IMR-90 (cell line): ENCODE measurements at regions not wholly inside any gene's neighbourhood (a gene's known extent, or its start where the extent isn't known, plus 50 kb on each side); places are given as distances from the start of the nearest gene placed in this dataset.
"Not testable (repeated sequence)": the region's sequence is repeated elsewhere in the genome, so short reads cannot be mapped to it uniquely, and the experiment has no call there.

ENCODE experiments used
- ATAC-seq: fragments of 200-7000 bp; cut with Tn5 transposase; 2 replicates; pipeline ENCODE4 v1.9.1; 2020; ENCODE audit warnings: low read depth, mild to moderate bottlenecking, moderate library complexity
- BruUV-seq: library from RNA; stranded (reverse); fragments of 400-500 nt; replicated peaks from 2 replicates; lab custom pipeline; 2021; lab: Mats Ljungman, UMichigan
- CTCF ChIA-PET: fragments of 300-600 bp; formaldehyde crosslinking; extraction: SDS; loops from one replicate; lab custom pipeline; 2021; ENCODE audit warnings: antibody characterized with exemption; lab: Yijun Ruan, JAX
- POLR2A ChIA-PET: fragments of 300-600 bp; sonication (Branson Sonifier 250); formaldehyde crosslinking; loops from one replicate; lab custom pipeline; 2022; ENCODE audit warnings: antibody characterized with exemption; ENCODE audit not compliant: unreplicated experiment; lab: Charles Lee
- DNase-seq: peaks from one replicate; pipeline ENCODE4 v3.0.0; 2013
- H2AFZ ChIP-seq: replicated peaks from 2 replicates; pipeline ENCODE3; 2013; ENCODE audit warnings: low read length, mild to moderate bottlenecking; ENCODE audit not compliant: poor library complexity
- H2AK5ac ChIP-seq: 2 replicates; pipeline ENCODE4 v1.6.1; 2013; ENCODE audit warnings: low read depth, low read length, inconsistent platforms
- H2AK9ac ChIP-seq: replicated peaks from 2 replicates; pipeline ENCODE3; 2013; ENCODE audit warnings: mild to moderate bottlenecking, low read depth, low read length, moderate library complexity; ENCODE audit not compliant: poor library complexity
- H2BK120ac ChIP-seq: 2 replicates; pipeline ENCODE4 v1.6.1; 2013; ENCODE audit warnings: low read depth, low read length, inconsistent platforms
- H2BK15ac ChIP-seq: 3 replicates; pipeline ENCODE4 v1.6.1; 2013; ENCODE audit warnings: low read depth, low read length, inconsistent platforms
- H2BK20ac ChIP-seq: 2 replicates; pipeline ENCODE4 v1.6.1; 2013; ENCODE audit warnings: low read depth, mild to moderate bottlenecking, inconsistent platforms, low read length, moderate library complexity
- H2BK5ac ChIP-seq: 2 replicates; pipeline ENCODE4 v1.6.1; 2013; ENCODE audit warnings: mild to moderate bottlenecking, low read depth, low read length, inconsistent platforms; ENCODE audit not compliant: poor library complexity, severe bottlenecking
- H3K14ac ChIP-seq: replicated peaks from 2 replicates; pipeline ENCODE4 v1.6.1; 2013; ENCODE audit warnings: low read depth, low read length, inconsistent platforms
- H3K18ac ChIP-seq: 2 replicates; pipeline ENCODE4 v1.6.1; 2013; ENCODE audit warnings: low read depth, low read length, control low read depth
- H3K23ac ChIP-seq: 2 replicates; pipeline ENCODE4 v1.6.1; 2013; ENCODE audit warnings: low read depth, low read length, inconsistent platforms
- H3K27ac ChIP-seq: 2 replicates; pipeline ENCODE4 v1.5.1; 2013; ENCODE audit warnings: mild to moderate bottlenecking, control low read depth, low read length; ENCODE audit not compliant: insufficient read depth
- H3K27me3 ChIP-seq: 2 replicates; pipeline ENCODE4 v1.6.1; 2013; ENCODE audit warnings: low read length; ENCODE audit not compliant: control insufficient read depth, insufficient read depth
- H3K36me3 ChIP-seq: 2 replicates; pipeline ENCODE4 v1.6.1; 2013; ENCODE audit warnings: low read length, mixed read lengths; ENCODE audit not compliant: control insufficient read depth, insufficient read depth
- H3K4ac ChIP-seq: 2 replicates; pipeline ENCODE4 v1.6.1; 2013; ENCODE audit warnings: low read depth, low read length, inconsistent platforms
- H3K4me1 ChIP-seq: 2 replicates; pipeline ENCODE4 v1.6.1; 2013; ENCODE audit warnings: low read length, mixed read lengths; ENCODE audit not compliant: control insufficient read depth, insufficient read depth
- H3K4me2 ChIP-seq: 2 replicates; pipeline ENCODE4 v1.6.1; 2013; ENCODE audit warnings: low read depth, mild to moderate bottlenecking, control low read depth, low read length, moderate library complexity
- H3K4me3 ChIP-seq: 2 replicates; pipeline ENCODE4 v1.5.1; 2013; ENCODE audit warnings: low read depth, mild to moderate bottlenecking, control low read depth, low read length, moderate library complexity; ENCODE audit not compliant: insufficient read depth
- H3K56ac ChIP-seq: 2 replicates; pipeline ENCODE4 v1.6.1; 2013; ENCODE audit warnings: low read length, inconsistent platforms; ENCODE audit not compliant: insufficient read depth; ENCODE audit errors: extremely low read depth
- H3K79me1 ChIP-seq, 2 experiments: 2 replicates each; pipeline ENCODE4 v1.6.1; 2013; ENCODE audit warnings: low read length in 2 of 2, inconsistent platforms in 1 of 2, low read depth in 1 of 2
- H3K9ac ChIP-seq: 2 replicates; pipeline ENCODE4 v1.6.1; 2013; ENCODE audit warnings: low read depth, low read length, control low read depth
- H3K9me1 ChIP-seq: 2 replicates; pipeline ENCODE4 v1.6.1; 2013; ENCODE audit warnings: low read length, inconsistent platforms; ENCODE audit not compliant: insufficient read depth
- H3K9me3 ChIP-seq: 2 replicates; pipeline ENCODE4 v1.6.1; 2013; ENCODE audit warnings: low read length; ENCODE audit not compliant: control insufficient read depth, insufficient read depth
- H4K20me1 ChIP-seq: 2 replicates; pipeline ENCODE4 v1.6.1; 2013; ENCODE audit warnings: low read length, inconsistent platforms; ENCODE audit not compliant: insufficient read depth
- H4K5ac ChIP-seq: 2 replicates; pipeline ENCODE4 v1.6.1; 2013; ENCODE audit warnings: mild to moderate bottlenecking, low read depth, low read length, control low read depth
- H4K8ac ChIP-seq, 2 experiments: 2 replicates each; pipeline ENCODE4 v1.6.1; 2013; ENCODE audit warnings: low read depth in 2 of 2, low read length in 2 of 2, control low read depth in 1 of 2, inconsistent platforms in 1 of 2
- H4K91ac ChIP-seq: 2 replicates; pipeline ENCODE4 v1.6.1; 2013; ENCODE audit warnings: low read depth, low read length, inconsistent platforms; ENCODE audit not compliant: insufficient read depth
- WGBS, 2 experiments: methylation state at CpG; one replicate each; pipeline versions ENCODE4 v1.1.5 to v1.1.7; 2013; ENCODE audit warnings: missing lambda C conversion rate in 2 of 2; ENCODE audit not compliant: insufficient read length in 1 of 2; ENCODE audit errors: extremely low coverage in 2 of 2; 5-methylcytosine and 5-hydroxymethylcytosine counted together
- dilution Hi-C: fragments of 300-500 bp; cut with HindIII; formaldehyde crosslinking; loops from one replicate; pipeline ENCODE4 v1.14.3; 2018; ENCODE audit warnings: low sequenced_read_pairs; ENCODE audit not compliant: unreplicated experiment
- in situ Hi-C: fragments of 300-500 bp; cut with MboI; formaldehyde crosslinking; loops from 3 replicates; pipeline ENCODE4 v1.14.3; 2019; ENCODE audit warnings: low sequenced_read_pairs, inconsistent platforms, mixed read lengths
- intact Hi-C: fragments of 100-400 bp; cut with micrococcal nuclease; formaldehyde crosslinking; loops from 2 replicates; pipeline ENCODE4 v1.10.0; 2022

GRCh38 chr10:121278386-121278785, 319.9 kb downstream of the FGFR2 start:
- H3K14ac ChIP-seq, H3K23ac ChIP-seq, H3K79me1 ChIP-seq, H3K56ac ChIP-seq, ATAC-seq, CTCF ChIA-PET, H3K18ac ChIP-seq, in situ Hi-C loops, dilution Hi-C loops, H2BK5ac ChIP-seq, H3K9ac ChIP-seq, H2AFZ ChIP-seq, H3K4me1 ChIP-seq, H3K9me3 ChIP-seq, H2AK5ac ChIP-seq, POLR2A ChIA-PET, H3K4me2 ChIP-seq, H4K5ac ChIP-seq, H2BK15ac ChIP-seq, BruUV-seq, H3K27ac ChIP-seq, H2AK9ac ChIP-seq, H3K9me1 ChIP-seq, intact Hi-C loops, H2BK120ac ChIP-seq, H4K91ac ChIP-seq, H3K27me3 ChIP-seq, H4K8ac ChIP-seq, H3K4me3 ChIP-seq, H3K36me3 ChIP-seq, H3K4ac ChIP-seq, H2BK20ac ChIP-seq, H4K20me1 ChIP-seq, DNase-seq: not testable (repeated sequence)
- no CpG with 5 or more reads among the region's 3 CpGs for WGBS, 2 experiments
